NCI-H748 (cell line): ENCODE measurements at regions not wholly inside any gene's neighbourhood (a gene's known extent, or its start where the extent isn't known, plus 50 kb on each side); places are given as distances from the start of the nearest gene placed in this dataset.
"Not testable (repeated sequence)": the region's sequence is repeated elsewhere in the genome, so short reads cannot be mapped to it uniquely, and the experiment has no call there.

Experiments used
- DNase-seq: peaks from one replicate; lab custom pipeline; 2025; ENCODE audit not compliant: unreplicated experiment; lab: John Stamatoyannopoulos, UW

- no peak for DNase-seq
These were observed 153.8 kb downstream of the DEPDC1B start for GRCh38 chr5:60546207-60546606.

- no peak for DNase-seq
These were observed 154.4 kb downstream of the DEPDC1B start for GRCh38 chr5:60545551-60545950.

GRCh38 chr5:60544142-60544541 lies 155.8 kb downstream of the DEPDC1B start:
- DNase-seq, result no peak

GRCh38 chr5:60541980-60542379 lies 158.0 kb downstream of the DEPDC1B start:
- no peak for DNase-seq

GRCh38 chr5:60540856-60541805 lies 158.8 kb downstream of the DEPDC1B start:
- DNase-seq, result no peak

- DNase-seq, result no peak
These were observed 160.8 kb downstream of the DEPDC1B start for GRCh38 chr5:60538955-60539866.

- no peak for DNase-seq
These were observed 161.5 kb downstream of the DEPDC1B start for GRCh38 chr5:60538426-60538825.

- DNase-seq, result no peak
These were observed 164.0 kb downstream of the DEPDC1B start for GRCh38 chr5:60535951-60536350.

GRCh38 chr5:60535198-60535597 lies 164.8 kb downstream of the DEPDC1B start:
- DNase-seq, result no peak

- no peak for DNase-seq
These were observed 166.2 kb downstream of the DEPDC1B start for GRCh38 chr5:60533789-60534188.

GRCh38 chr5:60532796-60533195 lies 167.2 kb downstream of the DEPDC1B start:
- DNase-seq, result not testable (repeated sequence)

- DNase-seq, result not testable (repeated sequence)
These were observed 169.7 kb downstream of the DEPDC1B start for GRCh38 chr5:60530144-60530848.

- no peak for DNase-seq
These were observed 171.0 kb downstream of the DEPDC1B start for GRCh38 chr5:60529001-60529400.

GRCh38 chr5:60527072-60527471 lies 172.9 kb downstream of the DEPDC1B start:
- DNase-seq, result no peak

GRCh38 chr5:60526336-60526875 lies 173.6 kb downstream of the DEPDC1B start:
- DNase-seq, result no peak

- DNase-seq, result no peak
These were observed 177.6 kb downstream of the DEPDC1B start for GRCh38 chr5:60522292-60522905.

- DNase-seq, result no peak
These were observed 178.3 kb downstream of the DEPDC1B start for GRCh38 chr5:60521376-60522291.

GRCh38 chr5:60520451-60521227 lies 179.3 kb downstream of the DEPDC1B start:
- DNase-seq, result no peak

GRCh38 chr5:60519372-60519771 lies 180.6 kb downstream of the DEPDC1B start:
- no peak for DNase-seq
